Gastroesophageal sphincter (tissue), 4 donors: ENCODE measurements at regions not wholly inside any gene's neighbourhood (a gene's known extent, or its start where the extent isn't known, plus 50 kb on each side); places are given as distances from the start of the nearest gene placed in this dataset.

Experiments
- ATAC-seq: fragments of 150-250 bp; one replicate; pipeline ENCODE4 v1.9.1; 2016; ENCODE audit warnings: mild to moderate bottlenecking, moderate library complexity
- H3K27ac ChIP-seq, 4 donors: fragments of 200-600 bp; sonication (generic) in 3 of 4; 1 replicate in 3 of 4; 2 replicates in 1 of 4; pipeline ENCODE4 v1.5.1; 2016 to 2019
- H3K27me3 ChIP-seq: fragments of 200-600 bp; sonication (generic); one replicate; pipeline ENCODE4 v1.5.1; 2019
- H3K36me3 ChIP-seq, 2 donors: fragments of 200-600 bp; sonication (generic); one replicate each; pipeline ENCODE4 v1.5.1; 2019; ENCODE audit warnings: control low read depth in 1 of 2
- H3K4me1 ChIP-seq, 3 donors: fragments of 200-600 bp; sonication (generic); 1 replicate in 2 of 3; 2 replicates in 1 of 3; pipeline ENCODE4 v1.5.1; 2016 to 2019; ENCODE audit warnings: control low read depth in 2 of 3
- H3K4me3 ChIP-seq, 2 donors: fragments of 200-600 bp; sonication (generic); one replicate each; pipeline ENCODE4 v1.5.1; 2019; ENCODE audit warnings: mild to moderate bottlenecking in 1 of 2, moderate library complexity in 1 of 2
- H3K9me3 ChIP-seq, 3 donors: fragments of 200-600 bp; sonication (generic); one replicate each; pipeline ENCODE4 v1.5.1; 2017 to 2019; ENCODE audit warnings: control low read depth in 2 of 3
- EP300 ChIP-seq: sonication (generic); formaldehyde crosslinking; IDR thresholded peaks from one replicate; pipeline ENCODE4 v1.6.1; 2017; ENCODE audit warnings: antibody characterized with exemption, mild to moderate bottlenecking
- POLR2A ChIP-seq, 2 donors: fragments of 450-650 bp; IDR thresholded peaks; one replicate each; pipeline ENCODE4 v1.6.1; 2017; ENCODE audit warnings: antibody characterized with exemption in 2 of 2, mild to moderate bottlenecking in 2 of 2, moderate library complexity in 1 of 2
- POLR2AphosphoS5 ChIP-seq: sonication (generic); formaldehyde crosslinking; IDR thresholded peaks from one replicate; pipeline ENCODE4 v1.6.1; 2017; ENCODE audit warnings: antibody characterized with exemption
- WGBS, 2 donors: methylation state at CpG; one replicate each; pipeline ENCODE4 v1.1.5; 2018; ENCODE audit warnings: low coverage in 1 of 2; 5-methylcytosine and 5-hydroxymethylcytosine counted together
- TF ChIP-seq, protein P1 (sequence below), 4 experiments: fragments of 200-600 bp in 2 of 4; fragments of 450-650 bp in 2 of 4; sonication (generic) in 1 of 4; IDR thresholded peaks; one replicate each; pipeline ENCODE4 v1.5.1; 2017 to 2019; ENCODE audit warnings: antibody characterized with exemption in 4 of 4, mild to moderate bottlenecking in 2 of 4, moderate library complexity in 2 of 4

DNA sequence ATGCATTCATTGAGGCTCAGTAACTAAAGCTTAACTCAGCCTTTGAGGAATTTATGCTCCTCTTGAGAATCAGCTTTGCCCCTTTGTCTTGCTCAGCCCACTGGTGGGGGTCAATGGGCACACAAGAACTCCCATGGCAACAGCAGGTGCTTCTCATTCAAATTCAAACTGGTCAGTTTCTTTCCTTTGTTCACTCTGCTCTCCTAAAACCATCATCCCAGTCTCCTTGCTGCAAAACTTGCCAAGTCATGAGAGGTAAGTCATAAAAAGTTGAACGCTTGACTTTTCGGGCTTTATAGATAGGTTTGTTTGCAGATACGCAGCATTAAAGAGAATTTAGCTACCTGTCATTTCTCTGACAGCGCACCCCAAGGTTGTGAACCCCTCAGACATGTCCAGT lies 146.8 kb downstream of the TFAP2A start:
- H3K4me1 ChIP-seq = no peaks in the 10 kb centered on the region
- no peaks in the 10 kb centered on the region for H3K36me3 ChIP-seq
- H3K4me3 ChIP-seq = no peak overlapping the region
- H3K27ac ChIP-seq = no peak overlapping the region
- H3K27me3 ChIP-seq = peaks cover 22% of the 10 kb centered on the region
- 67 to 76% methylated on average over 4 of the region's 4 CpGs for WGBS, 2 donors
- no peak for ATAC-seq
- TF ChIP-seq POLR2AphosphoS5 (no peak), EP300 (no peak), POLR2A (IDR thresholded peaks at IDR 0.05) (no peak)
- TF ChIP-seq, protein P1, sequence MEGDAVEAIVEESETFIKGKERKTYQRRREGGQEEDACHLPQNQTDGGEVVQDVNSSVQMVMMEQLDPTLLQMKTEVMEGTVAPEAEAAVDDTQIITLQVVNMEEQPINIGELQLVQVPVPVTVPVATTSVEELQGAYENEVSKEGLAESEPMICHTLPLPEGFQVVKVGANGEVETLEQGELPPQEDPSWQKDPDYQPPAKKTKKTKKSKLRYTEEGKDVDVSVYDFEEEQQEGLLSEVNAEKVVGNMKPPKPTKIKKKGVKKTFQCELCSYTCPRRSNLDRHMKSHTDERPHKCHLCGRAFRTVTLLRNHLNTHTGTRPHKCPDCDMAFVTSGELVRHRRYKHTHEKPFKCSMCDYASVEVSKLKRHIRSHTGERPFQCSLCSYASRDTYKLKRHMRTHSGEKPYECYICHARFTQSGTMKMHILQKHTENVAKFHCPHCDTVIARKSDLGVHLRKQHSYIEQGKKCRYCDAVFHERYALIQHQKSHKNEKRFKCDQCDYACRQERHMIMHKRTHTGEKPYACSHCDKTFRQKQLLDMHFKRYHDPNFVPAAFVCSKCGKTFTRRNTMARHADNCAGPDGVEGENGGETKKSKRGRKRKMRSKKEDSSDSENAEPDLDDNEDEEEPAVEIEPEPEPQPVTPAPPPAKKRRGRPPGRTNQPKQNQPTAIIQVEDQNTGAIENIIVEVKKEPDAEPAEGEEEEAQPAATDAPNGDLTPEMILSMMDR (IDR thresholded peaks at IDR 0.05) = no peak
- H3K9me3 ChIP-seq = no peaks in the 10 kb centered on the region

DNA sequence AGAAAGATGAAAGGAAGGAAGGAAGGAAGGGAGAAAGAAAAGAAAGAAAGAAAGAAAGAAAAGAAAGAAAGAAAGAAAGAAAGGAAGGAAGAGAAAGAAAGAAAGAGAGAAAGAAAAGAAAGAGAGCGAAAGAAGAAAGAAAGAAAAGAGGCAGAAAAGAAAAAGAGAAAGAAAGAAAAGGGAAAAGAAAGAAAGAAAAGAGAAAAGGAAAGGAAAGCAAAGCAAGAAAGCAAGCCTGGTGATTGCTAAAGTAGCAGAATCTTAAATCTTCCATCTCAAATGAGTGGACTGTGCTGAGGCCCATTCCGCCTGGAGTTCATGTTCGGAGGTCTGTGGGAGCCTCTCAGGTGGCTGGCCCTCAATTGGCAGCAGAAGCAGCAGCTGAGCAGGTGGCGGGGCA lies 148.4 kb downstream of the TFAP2A start:
- WGBS, 2 donors = 43 to 63% methylated on average over 2 to 3 of the region's 4 CpGs
- no peaks in the 10 kb centered on the region for H3K4me1 ChIP-seq

DNA sequence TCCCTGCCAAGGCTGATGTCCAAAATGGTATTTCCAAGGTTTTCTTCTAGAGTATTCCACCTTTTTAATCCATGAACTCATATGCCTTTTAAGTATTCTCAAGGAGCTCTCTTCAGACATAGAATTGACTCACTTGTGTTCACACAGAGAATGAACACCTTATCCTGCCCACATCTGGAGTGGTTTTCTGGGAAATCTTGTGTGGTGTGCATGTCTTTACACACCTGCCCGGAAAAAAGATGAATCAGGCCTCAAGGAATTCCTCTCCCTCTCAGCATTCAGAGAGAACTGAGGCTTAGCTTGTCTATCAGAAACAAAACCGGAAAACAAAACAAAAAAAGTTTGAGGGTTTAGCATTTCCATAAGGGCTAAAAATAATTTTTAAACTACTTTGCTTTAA lies 148.8 kb downstream of the TFAP2A start:
- no peaks in the 10 kb centered on the region for H3K9me3 ChIP-seq
- H3K36me3 ChIP-seq = no peaks in the 10 kb centered on the region
- no peak overlapping the region for H3K27ac ChIP-seq
- H3K4me3 ChIP-seq = no peak overlapping the region
- TF ChIP-seq POLR2A (IDR thresholded peaks at IDR 0.05) (no peak), EP300 (no peak), POLR2AphosphoS5 (no peak)
- TF ChIP-seq, protein P1 (IDR thresholded peaks at IDR 0.05) = no peak
- WGBS, 2 donors = 75% methylated on average over 2 of the region's 2 CpGs; no CpG with 5 or more reads in 1 of the 2 donors
- H3K27me3 ChIP-seq = peaks cover 22% of the 10 kb centered on the region
- no peak for ATAC-seq
- no peaks in the 10 kb centered on the region for H3K4me1 ChIP-seq

More for the DNA sequence above, 148.4 kb downstream of the TFAP2A start:
- no peak for ATAC-seq
- H3K27me3 ChIP-seq = peaks cover 22% of the 10 kb centered on the region
- H3K4me3 ChIP-seq = no peak overlapping the region
- no peak overlapping the region for H3K27ac ChIP-seq
- no peaks in the 10 kb centered on the region for H3K36me3 ChIP-seq
- no peaks in the 10 kb centered on the region for H3K9me3 ChIP-seq
- TF ChIP-seq, protein P1 (IDR thresholded peaks at IDR 0.05) = no peak
- TF ChIP-seq EP300 = no peak
- TF ChIP-seq POLR2A (IDR thresholded peaks at IDR 0.05) = no peak
- no peak for TF ChIP-seq POLR2AphosphoS5

DNA sequence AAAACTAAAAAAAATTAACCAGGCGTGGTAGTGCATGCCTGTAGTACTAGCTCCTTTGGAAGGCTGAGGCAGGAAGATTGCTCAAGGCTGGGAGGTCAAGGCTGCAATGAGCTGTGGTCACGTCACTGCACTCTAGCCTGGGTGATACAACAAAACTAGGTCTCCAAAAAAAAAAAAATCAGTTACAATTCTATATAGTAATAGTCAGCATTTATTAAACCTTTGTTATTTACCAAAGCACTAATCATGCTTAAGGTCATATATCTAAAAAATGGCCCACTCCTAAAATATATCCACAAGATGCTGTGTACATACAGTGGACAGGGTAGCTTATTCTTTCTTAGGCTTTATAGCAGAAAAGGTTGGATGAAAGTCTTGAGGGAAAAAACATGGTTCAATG lies 152.4 kb downstream of the TFAP2A start:
- Histone ChIP-seq H3K27ac (no peak overlapping the region), H3K36me3 (no peaks in the 10 kb centered on the region), H3K4me3 (no peak overlapping the region), H3K4me1 (no peaks in the 10 kb centered on the region), H3K9me3 (no peaks in the 10 kb centered on the region), H3K27me3 (peaks cover 5% of the 10 kb centered on the region)
- TF ChIP-seq EP300 = no peak
- no peak for TF ChIP-seq POLR2AphosphoS5
- TF ChIP-seq POLR2A (IDR thresholded peaks at IDR 0.05) = no peak
- TF ChIP-seq, protein P1 (IDR thresholded peaks at IDR 0.05) = no peak
- WGBS, 2 donors = 83 to 88% methylated on average over 2 of the region's 2 CpGs
- no peak for ATAC-seq

DNA sequence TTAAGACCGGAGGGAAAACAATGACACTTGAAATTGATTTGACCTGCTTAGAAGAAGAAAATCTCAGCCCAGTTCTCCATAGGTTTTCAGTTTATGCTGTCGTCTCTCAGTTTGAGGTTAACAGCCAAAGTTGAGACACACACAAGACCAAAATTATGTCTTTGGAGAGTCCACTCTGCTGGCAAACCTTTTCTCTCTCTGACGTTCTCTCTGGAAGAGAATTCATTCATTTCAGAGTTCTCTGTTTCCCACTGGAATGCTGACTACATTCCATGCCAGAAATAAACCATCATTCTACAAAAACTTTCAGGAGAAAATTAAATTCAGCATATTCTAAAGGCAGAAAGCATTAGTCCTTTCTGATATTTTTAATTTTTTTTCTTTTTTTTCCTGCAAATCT lies 155.2 kb downstream of the TFAP2A start:
- no peaks in the 10 kb centered on the region for H3K27me3 ChIP-seq
- 23 to 33% methylated on average over 3 of the region's 3 CpGs for WGBS, 2 donors
- no peak overlapping the region for H3K27ac ChIP-seq
- no peaks in the 10 kb centered on the region for H3K9me3 ChIP-seq
- ATAC-seq = no peak
- no peaks in the 10 kb centered on the region for H3K4me1 ChIP-seq
- no peak for TF ChIP-seq POLR2AphosphoS5
- no peak for TF ChIP-seq POLR2A (IDR thresholded peaks at IDR 0.05)
- TF ChIP-seq, protein P1 (IDR thresholded peaks at IDR 0.05) = no peak
- no peak for TF ChIP-seq EP300
- no peaks in the 10 kb centered on the region for H3K36me3 ChIP-seq
- no peak overlapping the region for H3K4me3 ChIP-seq
